Body of pancreas (tissue), 4 donors: ENCODE measurements at regions not wholly inside any gene's neighbourhood (a gene's known extent, or its start where the extent isn't known, plus 50 kb on each side); places are given as distances from the start of the nearest gene placed in this dataset.
A peak's percentile ranks its signal among the peaks of the same experiment; 100 is the strongest.

Experiments
- ATAC-seq: fragments of 150-250 bp; one replicate; pipeline ENCODE4 v1.9.1; 2016
- DNase-seq, 4 donors: peaks; one replicate each; pipeline ENCODE4 v3.0.0-alpha.2; 2019
- H3K27ac ChIP-seq, 4 donors: fragments of 200-600 bp; sonication (generic); 1 replicate in 3 of 4; 2 replicates in 1 of 4; pipeline versions ENCODE4 v1.5.1 to v1.6.1; 2016 to 2019; ENCODE audit warnings: mild to moderate bottlenecking in 1 of 4, mixed read lengths in 1 of 4, moderate library complexity in 1 of 4
- H3K27me3 ChIP-seq, 2 donors: fragments of 200-600 bp; sonication (generic); one replicate each; pipeline ENCODE4 v1.6.0; 2016; ENCODE audit warnings: mild to moderate bottlenecking in 1 of 2
- H3K36me3 ChIP-seq, 2 donors: fragments of 200-600 bp; sonication (generic); replicated peaks in 1 of 2; 2 replicates each; pipeline ENCODE4 v1.5.1; 2016; ENCODE audit warnings: low read depth in 2 of 2; ENCODE audit not compliant: insufficient read depth in 1 of 2
- H3K4me1 ChIP-seq: fragments of 200-600 bp; sonication (generic); one replicate; pipeline ENCODE4 v1.6.0; 2016
- H3K4me3 ChIP-seq, 2 donors: fragments of 200-600 bp; sonication (generic); 1 replicate in 1 of 2; 2 replicates in 1 of 2; pipeline ENCODE4 v1.5.1; 2016 to 2019
- H3K9me3 ChIP-seq, 3 donors: fragments of 200-600 bp; sonication (generic); 1 replicate in 2 of 3; 2 replicates in 1 of 3; pipeline ENCODE4 v1.5.1; 2016
- POLR2A ChIP-seq, 3 donors: fragments of 450-650 bp; IDR thresholded peaks; one replicate each; pipeline ENCODE4 v1.6.1; 2016; ENCODE audit warnings: antibody characterized with exemption in 3 of 3, mild to moderate bottlenecking in 2 of 3
- WGBS, 2 donors: methylation state at CpG; one replicate each; pipeline ENCODE4 v1.1.5; 2017; 5-methylcytosine and 5-hydroxymethylcytosine counted together
- intact Hi-C: fragments of 100-400 bp; cut with DNase I; formaldehyde crosslinking; loops from one replicate; pipeline ENCODE4 v1.15.1; 2023
- TF ChIP-seq, protein P1 (sequence below), 7 experiments: fragments of 450-650 bp in 4 of 7; fragments of 200-600 bp in 3 of 7; sonication (generic) in 3 of 7; IDR thresholded peaks; one replicate each; pipeline ENCODE4 v1.5.1; 2016 to 2019; ENCODE audit warnings: antibody characterized with exemption in 7 of 7

DNA sequence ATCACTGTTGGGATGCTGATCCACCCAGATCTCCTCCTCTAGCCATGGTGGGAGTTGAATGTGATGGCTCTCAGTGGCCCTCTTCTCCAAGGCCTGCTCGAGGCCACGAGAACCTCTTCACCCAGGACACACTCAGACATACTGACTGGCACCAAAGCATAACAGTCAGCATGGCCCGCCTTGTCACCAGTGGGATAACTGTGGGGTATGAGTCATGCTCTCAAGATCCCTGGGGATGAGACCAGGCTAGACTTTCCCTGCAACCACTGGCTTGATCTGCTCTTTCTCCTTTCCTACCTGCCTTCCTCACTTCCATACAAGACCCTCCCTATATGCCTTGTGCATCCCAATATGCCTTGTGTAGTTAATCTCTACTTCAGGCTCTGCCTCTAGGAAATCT is 66.8 kb downstream of the RIN2 start:
- Histone ChIP-seq H3K27me3 (no peaks in the 10 kb centered on the region), H3K4me3 (no peak overlapping the region), H3K36me3 (no peaks in the 10 kb centered on the region), H3K9me3 (no peaks in the 10 kb centered on the region), H3K4me1 (no peaks in the 10 kb centered on the region), H3K27ac (no peak overlapping the region)
- ATAC-seq (no peak), DNase-seq (no peak)
- intact Hi-C loops, result no loop called here
- WGBS, 2 donors, result 89 to 90% methylated on average over 3 of the region's 3 CpGs
- TF ChIP-seq POLR2A (IDR thresholded peaks at IDR 0.05), result no peak
- TF ChIP-seq, protein P1, sequence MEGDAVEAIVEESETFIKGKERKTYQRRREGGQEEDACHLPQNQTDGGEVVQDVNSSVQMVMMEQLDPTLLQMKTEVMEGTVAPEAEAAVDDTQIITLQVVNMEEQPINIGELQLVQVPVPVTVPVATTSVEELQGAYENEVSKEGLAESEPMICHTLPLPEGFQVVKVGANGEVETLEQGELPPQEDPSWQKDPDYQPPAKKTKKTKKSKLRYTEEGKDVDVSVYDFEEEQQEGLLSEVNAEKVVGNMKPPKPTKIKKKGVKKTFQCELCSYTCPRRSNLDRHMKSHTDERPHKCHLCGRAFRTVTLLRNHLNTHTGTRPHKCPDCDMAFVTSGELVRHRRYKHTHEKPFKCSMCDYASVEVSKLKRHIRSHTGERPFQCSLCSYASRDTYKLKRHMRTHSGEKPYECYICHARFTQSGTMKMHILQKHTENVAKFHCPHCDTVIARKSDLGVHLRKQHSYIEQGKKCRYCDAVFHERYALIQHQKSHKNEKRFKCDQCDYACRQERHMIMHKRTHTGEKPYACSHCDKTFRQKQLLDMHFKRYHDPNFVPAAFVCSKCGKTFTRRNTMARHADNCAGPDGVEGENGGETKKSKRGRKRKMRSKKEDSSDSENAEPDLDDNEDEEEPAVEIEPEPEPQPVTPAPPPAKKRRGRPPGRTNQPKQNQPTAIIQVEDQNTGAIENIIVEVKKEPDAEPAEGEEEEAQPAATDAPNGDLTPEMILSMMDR (IDR thresholded peaks at IDR 0.05), result no peak

GRCh38 chr20:19826179-19826914 is 68.3 kb downstream of the RIN2 start:
- no peak for DNase-seq
- 75 to 80% methylated on average over 3 of the region's 3 CpGs for WGBS, 2 donors
- Histone ChIP-seq H3K9me3 (no peaks in the 10 kb centered on the region), H3K4me1 (no peaks in the 10 kb centered on the region), H3K36me3 (no peaks in the 10 kb centered on the region), H3K27me3 (no peaks in the 10 kb centered on the region), H3K27ac (no peak overlapping the region), H3K4me3 (no peak overlapping the region)
- TF ChIP-seq, protein P1 (IDR thresholded peaks at IDR 0.05), result no peak
- TF ChIP-seq POLR2A (IDR thresholded peaks at IDR 0.05), result no peak
- no peak for ATAC-seq
- intact Hi-C loops, result no loop called here

- Histone ChIP-seq H3K9me3 (no peaks in the 10 kb centered on the region), H3K4me3 (no peak overlapping the region), H3K27ac (no peak overlapping the region), H3K36me3 (no peaks in the 10 kb centered on the region), H3K27me3 (no peaks in the 10 kb centered on the region), H3K4me1 (no peaks in the 10 kb centered on the region)
- ATAC-seq (no peak), DNase-seq (no peak)
- intact Hi-C loops, result no loop called here
- TF ChIP-seq, protein P1 (IDR thresholded peaks at IDR 0.05), result no peak
- no peak for TF ChIP-seq POLR2A (IDR thresholded peaks at IDR 0.05)
- 76 to 86% methylated on average over 1 of the region's 1 CpG for WGBS, 2 donors
These were observed 69.8 kb downstream of the RIN2 start for GRCh38 chr20:19827818-19828217.

DNA sequence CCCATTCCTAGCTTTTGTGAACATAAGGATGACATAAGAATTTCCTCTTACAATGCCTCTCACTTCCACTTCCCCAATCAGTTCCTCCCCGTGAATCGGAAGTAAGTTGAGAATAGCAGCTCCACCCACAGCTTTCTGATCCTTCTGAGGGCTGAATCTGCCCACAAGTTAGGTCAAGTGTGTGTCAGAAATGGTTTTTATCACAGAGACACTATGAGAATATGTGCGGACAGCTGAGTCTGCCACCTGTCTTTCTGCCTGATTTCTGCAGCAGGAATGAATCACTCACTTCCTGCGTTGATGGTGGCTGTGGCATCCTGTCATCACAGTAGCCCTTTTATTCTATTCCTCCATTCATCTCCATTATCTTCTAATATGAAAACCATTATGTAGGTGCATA is 70.2 kb downstream of the RIN2 start:
- Histone ChIP-seq H3K27me3 (no peaks in the 10 kb centered on the region), H3K4me1 (no peaks in the 10 kb centered on the region), H3K9me3 (no peaks in the 10 kb centered on the region), H3K4me3 (no peak overlapping the region), H3K27ac (no peak overlapping the region), H3K36me3 (no peaks in the 10 kb centered on the region)
- TF ChIP-seq POLR2A (IDR thresholded peaks at IDR 0.05), result no peak
- TF ChIP-seq, protein P1 (IDR thresholded peaks at IDR 0.05), result no peak
- DNase-seq, result peak in 1 of 4 donors; percentile 26
- intact Hi-C loops, result no loop called here
- WGBS, 2 donors, result 68 to 85% methylated on average over 4 of the region's 4 CpGs
- no peak for ATAC-seq

DNA sequence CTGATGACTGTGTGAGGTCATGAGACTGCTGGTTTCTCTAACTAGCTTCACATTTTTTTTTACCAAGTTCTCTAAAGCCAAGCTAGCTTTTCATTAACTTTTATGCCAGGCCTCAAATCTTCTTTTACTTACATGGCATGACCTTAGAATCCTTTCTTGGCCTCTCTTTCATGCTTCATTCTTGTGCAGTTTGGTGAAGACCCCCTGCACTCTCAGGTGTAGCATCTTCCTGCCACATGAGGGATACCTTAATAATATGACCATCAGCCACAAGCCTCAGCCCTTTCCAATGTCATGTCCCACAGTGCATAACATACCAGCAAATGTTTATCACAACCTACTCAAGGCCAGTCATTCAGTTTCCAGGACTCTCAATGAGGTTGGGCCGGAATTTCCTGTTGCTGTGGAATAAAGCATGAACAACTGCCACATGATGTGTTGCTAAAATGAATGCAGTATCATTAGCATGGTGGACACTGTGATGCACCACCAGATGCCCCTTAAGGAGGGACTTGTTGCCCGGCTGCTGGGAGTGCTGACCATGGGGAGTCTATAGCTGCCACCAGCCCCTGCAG is 72.2 kb downstream of the RIN2 start:
- Histone ChIP-seq H3K4me1 (no peaks in the 10 kb centered on the region), H3K9me3 (no peaks in the 10 kb centered on the region), H3K27me3 (no peaks in the 10 kb centered on the region), H3K27ac (no peak overlapping the region), H3K4me3 (no peak overlapping the region), H3K36me3 (no peaks in the 10 kb centered on the region)
- no peak for TF ChIP-seq POLR2A (IDR thresholded peaks at IDR 0.05)
- TF ChIP-seq, protein P1 (IDR thresholded peaks at IDR 0.05), result no peak
- 80 to 100% methylated on average over 1 to 2 of the region's 2 CpGs for WGBS, 2 donors
- ATAC-seq (no peak), DNase-seq (no peak)
- intact Hi-C loops, result no loop called here
